ENCODE measurements at regions not wholly inside any gene's neighbourhood (a gene's known extent, or its start where the extent isn't known, plus 50 kb on each side); places are given as distances from the start of the nearest gene placed in this dataset.

- POLR2A ChIA-PET: interaction anchor here (0.6 kb wide), 1 partner anchor 61 kb away, joined by 3 read pairs; no protein-coding TSS in a partner anchor
- Histone ChIP-seq H3K4me2 (ENCODE audit: low read length) (no peak overlapping the region), H2AFZ (ENCODE audit: low read length) (no peak overlapping the region), H3K79me2 (ENCODE audit: insufficient read depth, low read depth, low read length) (no peaks in the 10 kb centered on the region), H3K9me2 (ENCODE audit: insufficient read depth, low read length) (no peaks in the 10 kb centered on the region), H4K20me1 (ENCODE audit: insufficient read depth, low read length) (no peaks in the 10 kb centered on the region), H3K4me1 (ENCODE audit: insufficient read depth, low read length, poor library complexity, severe bottlenecking) (no peaks in the 10 kb centered on the region), H3K36me3 (ENCODE audit: insufficient read depth, low read length) (no peaks in the 10 kb centered on the region), H3K4me3 (ENCODE audit: low read depth, low read length, poor library complexity, severe bottlenecking) (no peak overlapping the region), H3K27ac (ENCODE audit: low read depth, low read length, poor library complexity, severe bottlenecking) (no peak overlapping the region), H3K9me3 (ENCODE audit: low read length) (no peaks in the 10 kb centered on the region)
- DNase-seq (ENCODE audit: low spot score): no peak
- intact Hi-C loops (cut with micrococcal nuclease; ENCODE audit: unreplicated experiment): no loop called here
- CTCF ChIA-PET (ENCODE audit: unreplicated experiment): no interaction called here
- no peak for TF ChIP-seq EZH2phosphoT487 (IDR thresholded peaks at IDR 0.05; ENCODE audit: borderline replicate concordance, low read depth, low read length)
- TF ChIP-seq, protein P1, sequence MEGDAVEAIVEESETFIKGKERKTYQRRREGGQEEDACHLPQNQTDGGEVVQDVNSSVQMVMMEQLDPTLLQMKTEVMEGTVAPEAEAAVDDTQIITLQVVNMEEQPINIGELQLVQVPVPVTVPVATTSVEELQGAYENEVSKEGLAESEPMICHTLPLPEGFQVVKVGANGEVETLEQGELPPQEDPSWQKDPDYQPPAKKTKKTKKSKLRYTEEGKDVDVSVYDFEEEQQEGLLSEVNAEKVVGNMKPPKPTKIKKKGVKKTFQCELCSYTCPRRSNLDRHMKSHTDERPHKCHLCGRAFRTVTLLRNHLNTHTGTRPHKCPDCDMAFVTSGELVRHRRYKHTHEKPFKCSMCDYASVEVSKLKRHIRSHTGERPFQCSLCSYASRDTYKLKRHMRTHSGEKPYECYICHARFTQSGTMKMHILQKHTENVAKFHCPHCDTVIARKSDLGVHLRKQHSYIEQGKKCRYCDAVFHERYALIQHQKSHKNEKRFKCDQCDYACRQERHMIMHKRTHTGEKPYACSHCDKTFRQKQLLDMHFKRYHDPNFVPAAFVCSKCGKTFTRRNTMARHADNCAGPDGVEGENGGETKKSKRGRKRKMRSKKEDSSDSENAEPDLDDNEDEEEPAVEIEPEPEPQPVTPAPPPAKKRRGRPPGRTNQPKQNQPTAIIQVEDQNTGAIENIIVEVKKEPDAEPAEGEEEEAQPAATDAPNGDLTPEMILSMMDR (conservative IDR thresholded peaks at IDR 0.05; ENCODE audit: low read length): no peak
- BruUV-seq (replicated peaks): no TSS peak
These were observed 101.7 kb downstream of the BMS1 start for GRCh38 chr10:42883993-42884983.

- TF ChIP-seq EZH2phosphoT487 (IDR thresholded peaks at IDR 0.05; ENCODE audit: borderline replicate concordance, low read depth, low read length): no peak
- TF ChIP-seq, protein P1 (conservative IDR thresholded peaks at IDR 0.05; ENCODE audit: low read length): no peak
- no peaks in the 10 kb centered on the region for H3K4me1 ChIP-seq (ENCODE audit: insufficient read depth, low read length, poor library complexity, severe bottlenecking)
- no peaks in the 10 kb centered on the region for H3K9me2 ChIP-seq (ENCODE audit: insufficient read depth, low read length)
- H3K4me3 ChIP-seq (ENCODE audit: low read depth, low read length, poor library complexity, severe bottlenecking): no peak overlapping the region
- ChIA-PET POLR2A (no interaction called here), CTCF (ENCODE audit: unreplicated experiment) (no interaction called here)
- intact Hi-C loops (cut with micrococcal nuclease; ENCODE audit: unreplicated experiment): no loop called here
- H3K9me3 ChIP-seq (ENCODE audit: low read length): no peaks in the 10 kb centered on the region
- H3K4me2 ChIP-seq (ENCODE audit: low read length): no peak overlapping the region
- no peaks in the 10 kb centered on the region for H3K36me3 ChIP-seq (ENCODE audit: insufficient read depth, low read length)
- no peaks in the 10 kb centered on the region for H3K79me2 ChIP-seq (ENCODE audit: insufficient read depth, low read depth, low read length)
- no peaks in the 10 kb centered on the region for H4K20me1 ChIP-seq (ENCODE audit: insufficient read depth, low read length)
- DNase-seq (ENCODE audit: low spot score): no peak
- no TSS peak for BruUV-seq (replicated peaks)
- H3K27ac ChIP-seq (ENCODE audit: low read depth, low read length, poor library complexity, severe bottlenecking): no peak overlapping the region
- H2AFZ ChIP-seq (ENCODE audit: low read length): no peak overlapping the region
These were observed 103.1 kb downstream of the BMS1 start for GRCh38 chr10:42885491-42886270.

All from OCI-LY7 (cell line).